Right atrium auricular region (tissue), 2 donors: ENCODE measurements at regions not wholly inside any gene's neighbourhood (a gene's known extent, or its start where the extent isn't known, plus 50 kb on each side); places are given as distances from the start of the nearest gene placed in this dataset.

Source experiments
- DNase-seq: peaks from one replicate; pipeline ENCODE4 v3.0.0-alpha.2; 2019; ENCODE audit warnings: low spot score
- H3K27ac ChIP-seq, 2 donors: fragments of 200-600 bp; sonication (generic); 1 replicate in 1 of 2; 2 replicates in 1 of 2; pipeline ENCODE4 v1.5.1; 2016 to 2019
- H3K27me3 ChIP-seq, 2 donors: fragments of 200-600 bp; sonication (generic); one replicate each; pipeline versions ENCODE4 v1.5.1 to v1.6.0; 2017 to 2019
- H3K36me3 ChIP-seq: fragments of 200-600 bp; sonication (generic); one replicate; pipeline ENCODE4 v1.5.1; 2016
- H3K4me1 ChIP-seq, 2 donors: fragments of 200-600 bp; sonication (generic); one replicate each; pipeline versions ENCODE4 v1.5.1 to v1.6.0; 2017 to 2019
- H3K4me3 ChIP-seq, 2 donors: fragments of 200-600 bp; sonication (generic); 1 replicate in 1 of 2; 2 replicates in 1 of 2; pipeline ENCODE4 v1.5.1; 2017 to 2019; ENCODE audit warnings: mild to moderate bottlenecking in 1 of 2, moderate library complexity in 1 of 2
- H3K9me3 ChIP-seq, 2 donors: fragments of 200-600 bp; sonication (generic); one replicate each; pipeline ENCODE4 v1.5.1; 2019
- CTCF ChIP-seq, 2 donors: fragments of 200-600 bp; sonication (generic); IDR thresholded peaks; one replicate each; pipeline ENCODE4 v1.5.1; 2019; ENCODE audit warnings: antibody characterized with exemption in 2 of 2

GRCh38 chr2:64819774-64820688, 166.3 kb upstream of the SERTAD2 start:
- Histone ChIP-seq H3K9me3 (no peaks in the 10 kb centered on the region), H3K4me3 (no peak overlapping the region), H3K36me3 (no peaks in the 10 kb centered on the region), H3K27me3 (no peaks in the 10 kb centered on the region), H3K27ac (peak overlapping the region in 1 of 2 donors; percentile 7), H3K4me1 (no peaks in the 10 kb centered on the region)
- DNase-seq: no peak
- no peak for TF ChIP-seq CTCF (IDR thresholded peaks at IDR 0.05)

GRCh38 chr2:64820901-64821300, 167.2 kb upstream of the SERTAD2 start:
- H3K27me3 ChIP-seq: no peaks in the 10 kb centered on the region
- no peak for TF ChIP-seq CTCF (IDR thresholded peaks at IDR 0.05)
- no peaks in the 10 kb centered on the region for H3K36me3 ChIP-seq
- no peaks in the 10 kb centered on the region for H3K4me1 ChIP-seq
- no peak for DNase-seq
- H3K9me3 ChIP-seq: no peaks in the 10 kb centered on the region
- no peak overlapping the region for H3K4me3 ChIP-seq
- H3K27ac ChIP-seq: no peak overlapping the region

GRCh38 chr2:64823794-64824193, 165.4 kb upstream of the SLC1A4 start:
- TF ChIP-seq CTCF (IDR thresholded peaks at IDR 0.05): no peak
- Histone ChIP-seq H3K27ac (no peak overlapping the region), H3K36me3 (no peaks in the 10 kb centered on the region), H3K4me1 (no peaks in the 10 kb centered on the region), H3K4me3 (no peak overlapping the region), H3K9me3 (no peaks in the 10 kb centered on the region), H3K27me3 (no peaks in the 10 kb centered on the region)
- no peak for DNase-seq

GRCh38 chr2:64825831-64826491, 163.2 kb upstream of the SLC1A4 start:
- Histone ChIP-seq H3K36me3 (no peaks in the 10 kb centered on the region), H3K27ac (no peak overlapping the region), H3K4me1 (peaks cover 0 to 2% of the 10 kb centered on the region in 2 donors), H3K4me3 (no peak overlapping the region), H3K27me3 (no peaks in the 10 kb centered on the region), H3K9me3 (no peaks in the 10 kb centered on the region)
- no peak for TF ChIP-seq CTCF (IDR thresholded peaks at IDR 0.05)
- DNase-seq: no peak

GRCh38 chr2:64826703-64827102, 162.5 kb upstream of the SLC1A4 start:
- no peak for TF ChIP-seq CTCF (IDR thresholded peaks at IDR 0.05)
- H3K36me3 ChIP-seq: no peaks in the 10 kb centered on the region

More at GRCh38 chr2:64826703-64827102, 162.5 kb upstream of the SLC1A4 start:
- DNase-seq: no peak
- Histone ChIP-seq H3K4me3 (no peak overlapping the region), H3K9me3 (no peaks in the 10 kb centered on the region), H3K27ac (no peak overlapping the region), H3K27me3 (no peaks in the 10 kb centered on the region), H3K4me1 (peaks cover 0 to 9% of the 10 kb centered on the region in 2 donors)
